ENCODE measurements at regions not wholly inside any gene's neighbourhood (a gene's known extent, or its start where the extent isn't known, plus 50 kb on each side); places are given as distances from the start of the nearest gene placed in this dataset.
"Not testable (repeated sequence)": the region's sequence is repeated elsewhere in the genome, so short reads cannot be mapped to it uniquely, and the experiment has no call there.

GRCh38 chr5:18403141-18403540, 768.9 kb downstream of the TAF11L14 start:
- no peak overlapping the region for H3K4me3 Mint-ChIP-seq
- no peak overlapping the region for H3K27ac Mint-ChIP-seq
- no peaks in the 10 kb centered on the region for H3K27me3 Mint-ChIP-seq
- H3K36me3 Mint-ChIP-seq: no peaks in the 10 kb centered on the region
- peaks cover 4% of the 10 kb centered on the region for H3K9me3 Mint-ChIP-seq
- H3K4me1 Mint-ChIP-seq (ENCODE audit: low read depth in 2 of 2): no peaks in the 10 kb centered on the region
- ATAC-seq (no peak), DNase-seq (ENCODE audit: low spot score) (no peak)

DNA sequence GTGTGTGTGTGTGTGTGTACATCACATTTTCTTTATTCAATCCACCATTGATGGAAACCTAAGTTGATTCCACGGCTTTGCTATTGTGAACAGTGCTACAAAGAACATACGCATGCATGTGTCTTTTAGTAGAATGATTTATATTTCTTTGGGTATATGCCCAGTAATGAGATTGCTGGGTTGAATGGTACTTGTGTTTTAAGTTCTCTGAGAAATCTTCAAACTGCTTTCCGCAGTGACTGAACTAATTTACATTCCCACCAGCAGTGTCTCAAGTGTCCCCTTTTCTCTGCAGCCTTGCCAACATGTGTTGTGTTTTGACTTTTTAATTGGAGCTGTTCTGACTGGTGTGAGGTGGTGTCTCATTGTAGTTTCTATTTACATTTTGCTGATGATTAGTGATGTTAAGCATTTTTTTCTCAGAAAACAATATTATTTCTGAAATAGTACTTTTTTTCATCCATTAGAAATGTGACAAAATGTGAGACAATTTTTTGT, 769.7 kb downstream of the TAF11L14 start:
- Mint-ChIP-seq H3K4me1 (ENCODE audit: low read depth in 2 of 2) (no peaks in the 10 kb centered on the region), H3K36me3 (no peaks in the 10 kb centered on the region), H3K27me3 (no peaks in the 10 kb centered on the region), H3K27ac (no peak overlapping the region), H3K9me3 (no peaks in the 10 kb centered on the region), H3K4me3 (no peak overlapping the region)
- ATAC-seq (no peak), DNase-seq (ENCODE audit: low spot score) (no peak)

GRCh38 chr5:18420711-18421110, 786.5 kb downstream of the TAF11L14 start:
- Mint-ChIP-seq H3K27me3 (no peaks in the 10 kb centered on the region), H3K27ac (no peak overlapping the region)

DNA sequence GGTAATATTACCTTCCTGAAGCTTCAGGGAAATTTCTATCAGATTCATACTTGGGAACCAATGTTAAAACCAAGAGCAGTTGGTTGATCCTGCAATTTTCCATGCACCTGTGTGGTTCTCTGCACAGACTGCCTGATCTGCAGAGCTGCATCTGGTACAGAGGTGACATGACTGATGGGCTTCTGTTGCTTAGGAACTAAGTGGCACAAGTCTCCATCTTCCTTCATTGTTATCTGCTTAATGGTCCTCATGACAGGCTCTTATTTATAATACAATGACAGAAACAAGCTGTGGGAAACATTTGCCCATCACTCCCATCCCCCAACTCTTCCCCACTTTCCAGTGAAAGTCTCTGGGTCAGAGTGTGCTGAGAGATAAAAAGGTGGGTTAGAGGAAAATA, 799.1 kb downstream of the TAF11L14 start:
- no peaks in the 10 kb centered on the region for H3K4me1 Mint-ChIP-seq (ENCODE audit: low read depth in 2 of 2)
- no peaks in the 10 kb centered on the region for H3K36me3 Mint-ChIP-seq
- H3K27ac Mint-ChIP-seq: no peak overlapping the region
- no peak overlapping the region for H3K4me3 Mint-ChIP-seq
- DNase-seq (ENCODE audit: low spot score) (no peak), ATAC-seq (no peak)
- peaks cover 8% of the 10 kb centered on the region for H3K9me3 Mint-ChIP-seq
- H3K27me3 Mint-ChIP-seq: no peaks in the 10 kb centered on the region

More at GRCh38 chr5:18420711-18421110, 786.5 kb downstream of the TAF11L14 start:
- no peak for DNase-seq (ENCODE audit: low spot score)
- peaks cover 13% of the 10 kb centered on the region for H3K9me3 Mint-ChIP-seq
- ATAC-seq: no peak
- H3K36me3 Mint-ChIP-seq: no peaks in the 10 kb centered on the region
- H3K4me1 Mint-ChIP-seq (ENCODE audit: low read depth in 2 of 2): no peaks in the 10 kb centered on the region
- no peak overlapping the region for H3K4me3 Mint-ChIP-seq

DNA sequence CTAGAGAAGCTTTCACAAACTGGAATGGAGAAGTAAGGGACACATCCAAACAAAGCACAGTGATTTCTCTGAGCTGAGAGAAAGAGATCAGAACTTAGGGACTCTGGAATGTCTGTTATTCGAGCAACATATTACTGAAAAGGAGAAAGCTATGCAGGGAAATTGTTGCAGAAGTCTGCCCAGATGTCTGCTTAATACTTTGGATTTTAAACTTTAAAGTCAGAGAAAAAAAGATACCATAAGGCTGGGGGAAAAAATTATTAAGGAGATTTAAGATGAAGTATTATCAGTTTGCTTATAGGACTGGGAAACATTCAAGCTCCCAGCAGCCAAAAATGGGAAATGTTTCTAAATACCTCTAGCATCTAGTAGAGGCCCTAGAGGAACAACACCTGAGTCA, 803.9 kb downstream of the TAF11L14 start:
- no peaks in the 10 kb centered on the region for H3K4me1 Mint-ChIP-seq (ENCODE audit: low read depth in 2 of 2)
- DNase-seq (ENCODE audit: low spot score) (no peak), ATAC-seq (no peak)
- no peak overlapping the region for H3K27ac Mint-ChIP-seq
- H3K9me3 Mint-ChIP-seq: no peaks in the 10 kb centered on the region
- H3K27me3 Mint-ChIP-seq: no peaks in the 10 kb centered on the region
- H3K36me3 Mint-ChIP-seq: no peaks in the 10 kb centered on the region
- H3K4me3 Mint-ChIP-seq: no peak overlapping the region

GRCh38 chr5:18455521-18455920, 821.3 kb downstream of the TAF11L14 start:
- Mint-ChIP-seq H3K9me3 (peaks cover 21% of the 10 kb centered on the region), H3K27me3 (no peaks in the 10 kb centered on the region), H3K36me3 (no peaks in the 10 kb centered on the region), H3K27ac (no peak overlapping the region), H3K4me1 (ENCODE audit: low read depth in 2 of 2) (no peaks in the 10 kb centered on the region), H3K4me3 (no peak overlapping the region)
- DNase-seq (ENCODE audit: low spot score) (no peak), ATAC-seq (no peak)

DNA sequence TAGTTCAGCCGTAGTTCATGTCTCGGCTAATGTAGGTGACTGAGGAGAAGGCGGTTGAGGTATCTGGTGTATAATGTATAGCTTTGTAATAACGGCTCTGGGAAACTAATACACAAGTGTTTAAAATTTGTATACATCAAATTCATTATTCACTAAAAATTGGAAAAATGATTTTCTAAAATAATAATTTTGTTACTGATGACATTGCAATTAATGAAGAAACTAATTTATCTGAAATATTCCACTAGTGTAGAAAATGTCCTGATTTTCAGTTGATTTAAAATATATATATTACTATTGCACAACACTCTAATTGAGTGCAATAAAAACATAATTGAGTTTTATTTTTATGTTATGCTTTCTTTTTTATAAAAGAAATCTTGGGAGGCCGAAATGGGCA, 823.0 kb downstream of the TAF11L14 start:
- no peaks in the 10 kb centered on the region for H3K36me3 Mint-ChIP-seq
- H3K27me3 Mint-ChIP-seq: no peaks in the 10 kb centered on the region
- H3K9me3 Mint-ChIP-seq: peaks cover 15% of the 10 kb centered on the region
- ATAC-seq: no peak
- no peaks in the 10 kb centered on the region for H3K4me1 Mint-ChIP-seq (ENCODE audit: low read depth in 2 of 2)
- H3K4me3 Mint-ChIP-seq: no peak overlapping the region
- no peak overlapping the region for H3K27ac Mint-ChIP-seq
- no peak for DNase-seq (ENCODE audit: low spot score)

DNA sequence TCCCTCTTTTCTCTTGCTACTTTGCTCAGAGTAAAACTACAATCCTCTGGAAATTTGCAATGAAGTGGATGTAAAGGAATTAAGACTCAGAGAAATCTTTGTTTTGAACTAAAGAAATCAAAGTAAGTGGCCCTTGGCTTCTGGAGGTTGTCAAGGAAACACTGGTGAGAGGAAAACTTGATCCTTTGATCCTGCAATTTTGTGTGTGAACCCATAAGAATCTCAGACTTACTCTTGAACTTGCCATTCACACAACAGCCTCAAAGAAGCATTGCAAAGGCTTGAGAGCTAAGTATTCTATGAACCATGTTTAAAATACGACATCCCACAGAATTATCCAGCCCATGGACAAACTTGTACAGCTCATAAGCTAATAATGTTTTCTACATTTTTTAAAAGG, 827.5 kb downstream of the TAF11L14 start:
- H3K27ac Mint-ChIP-seq: no peak overlapping the region
- H3K27me3 Mint-ChIP-seq: no peaks in the 10 kb centered on the region
- H3K9me3 Mint-ChIP-seq: peaks cover 8% of the 10 kb centered on the region
- H3K4me1 Mint-ChIP-seq (ENCODE audit: low read depth in 2 of 2): no peaks in the 10 kb centered on the region
- DNase-seq (ENCODE audit: low spot score) (no peak), ATAC-seq (no peak)
- no peak overlapping the region for H3K4me3 Mint-ChIP-seq
- no peaks in the 10 kb centered on the region for H3K36me3 Mint-ChIP-seq

DNA sequence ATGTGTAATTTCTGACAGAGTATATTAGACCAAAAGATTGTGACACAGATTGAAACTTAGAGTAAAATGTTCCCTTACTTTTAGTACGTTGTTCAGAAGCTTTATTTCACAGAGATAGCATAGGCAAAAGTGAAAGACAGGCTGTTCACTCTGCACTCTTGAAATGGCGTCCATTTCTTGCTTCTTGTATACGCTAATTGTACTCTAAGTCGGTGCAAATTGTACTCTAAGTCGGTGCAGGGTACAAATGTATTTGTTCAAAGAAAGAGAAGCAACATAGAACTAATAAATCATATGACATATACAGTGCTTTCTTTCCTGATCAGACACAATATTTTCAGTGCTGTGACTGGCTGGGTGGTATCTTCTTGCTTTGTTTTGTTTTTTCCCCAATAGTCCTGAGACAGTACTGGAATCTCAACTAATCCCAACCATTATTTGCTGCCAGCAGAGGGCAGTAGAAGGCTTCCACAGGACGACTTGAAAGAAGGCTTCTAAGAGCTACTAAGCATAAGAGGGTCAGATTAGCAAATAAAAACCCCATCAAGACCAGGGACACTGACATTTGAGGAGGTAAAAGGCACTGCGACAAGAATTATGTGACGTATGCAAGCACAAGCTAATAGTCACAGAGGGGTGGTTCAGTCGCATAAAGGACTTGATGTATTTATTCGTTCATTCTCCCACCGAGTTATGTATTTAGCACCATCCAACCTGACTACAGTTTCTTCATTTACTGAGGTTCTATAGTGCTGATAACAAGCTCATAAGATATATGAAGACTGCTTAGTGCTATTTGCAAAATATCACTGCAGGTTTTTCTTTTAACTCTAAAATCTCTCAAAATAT, 831.8 kb downstream of the TAF11L14 start:
- Mint-ChIP-seq H3K36me3 (no peaks in the 10 kb centered on the region), H3K4me3 (no peak overlapping the region), H3K27ac (no peak overlapping the region), H3K4me1 (ENCODE audit: low read depth in 2 of 2) (no peaks in the 10 kb centered on the region), H3K9me3 (peaks cover 2% of the 10 kb centered on the region), H3K27me3 (no peaks in the 10 kb centered on the region)
- no peak for DNase-seq (ENCODE audit: low spot score)
- ATAC-seq: no peak

DNA sequence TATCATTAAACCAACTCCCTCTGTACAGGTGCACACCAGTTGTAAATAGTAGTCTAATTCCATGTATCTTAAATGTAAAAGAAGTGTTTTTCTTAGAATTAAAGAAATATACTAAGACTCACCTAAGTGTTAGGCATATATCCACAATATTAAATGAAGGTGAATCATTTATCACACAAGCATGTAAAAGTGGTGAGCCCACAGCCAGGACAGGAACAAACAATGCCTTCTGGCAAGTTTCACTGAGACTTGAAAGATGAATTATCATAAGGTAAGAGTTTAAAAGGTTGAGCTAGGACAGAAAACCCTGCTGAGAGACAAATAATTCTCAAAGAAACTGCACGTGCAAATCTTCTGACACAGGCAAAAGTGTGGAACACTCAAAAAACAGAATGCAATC, 832.5 kb downstream of the TAF11L14 start:
- Mint-ChIP-seq H3K36me3 (no peaks in the 10 kb centered on the region), H3K4me1 (ENCODE audit: low read depth in 2 of 2) (no peaks in the 10 kb centered on the region), H3K27me3 (no peaks in the 10 kb centered on the region), H3K4me3 (no peak overlapping the region), H3K9me3 (peaks cover 2% of the 10 kb centered on the region), H3K27ac (no peak overlapping the region)
- DNase-seq (ENCODE audit: low spot score) (no peak), ATAC-seq (no peak)

GRCh38 chr5:18471791-18472190, 837.5 kb downstream of the TAF11L14 start:
- H3K4me1 Mint-ChIP-seq (ENCODE audit: low read depth in 2 of 2); H3K9me3 Mint-ChIP-seq; H3K36me3 Mint-ChIP-seq; H3K27me3 Mint-ChIP-seq; ATAC-seq; DNase-seq (ENCODE audit: low spot score); H3K4me3 Mint-ChIP-seq; H3K27ac Mint-ChIP-seq: not testable (repeated sequence)

GRCh38 chr5:18483451-18483850, 849.2 kb downstream of the TAF11L14 start:
- Mint-ChIP-seq H3K36me3 (no peaks in the 10 kb centered on the region), H3K4me1 (ENCODE audit: low read depth in 2 of 2) (no peaks in the 10 kb centered on the region), H3K27me3 (no peaks in the 10 kb centered on the region), H3K27ac (no peak overlapping the region), H3K9me3 (peaks cover 9% of the 10 kb centered on the region), H3K4me3 (no peak overlapping the region)
- DNase-seq (ENCODE audit: low spot score): no peak
- ATAC-seq: no peak

DNA sequence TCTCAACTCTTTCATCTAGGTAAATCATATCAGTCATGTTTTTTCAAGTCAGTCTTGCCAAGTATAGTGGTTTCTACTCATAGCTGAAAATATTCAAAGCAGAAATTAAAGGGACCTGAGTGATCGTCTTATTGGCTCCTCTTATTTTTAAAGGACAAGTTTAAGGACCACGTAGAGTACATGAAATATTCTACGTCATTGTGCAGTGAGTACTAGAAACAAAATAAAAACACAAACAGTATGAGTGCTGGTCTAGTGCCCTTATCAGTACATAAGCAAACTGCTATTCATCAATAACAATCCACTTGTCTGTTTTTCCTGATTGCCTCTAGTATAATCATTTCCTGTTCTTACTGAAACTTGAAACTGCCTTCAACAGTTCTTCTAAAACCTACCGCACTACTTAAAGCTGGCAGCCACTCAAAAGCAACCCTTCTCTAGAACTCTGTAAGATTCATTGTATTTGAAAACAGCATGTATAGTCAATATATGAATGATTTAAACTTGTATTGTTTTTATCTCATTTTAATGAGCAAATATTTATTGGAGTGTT, 853.7 kb downstream of the TAF11L14 start:
- ATAC-seq: no peak

DNA sequence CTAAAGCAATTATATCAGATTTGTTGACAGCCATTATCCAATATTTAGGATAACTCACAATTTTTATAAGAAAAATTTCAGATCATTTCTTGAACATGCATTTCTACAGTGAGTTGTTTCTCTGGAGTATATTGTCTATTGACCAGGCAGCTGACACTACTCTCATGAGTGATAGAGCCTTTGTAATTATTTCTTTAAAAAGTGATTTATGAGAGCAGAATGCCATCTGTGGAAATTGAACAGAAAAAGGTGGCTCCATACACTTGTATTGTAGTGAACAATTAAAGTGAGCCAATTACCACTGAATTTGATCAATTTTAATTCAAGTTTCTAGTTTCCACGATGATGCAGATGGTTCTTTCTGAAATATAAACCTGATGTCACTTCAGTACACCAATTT, 855.4 kb downstream of the TAF11L14 start:
- Mint-ChIP-seq H3K27ac (no peak overlapping the region), H3K9me3 (peaks cover 11% of the 10 kb centered on the region), H3K4me3 (no peak overlapping the region), H3K36me3 (no peaks in the 10 kb centered on the region), H3K27me3 (no peaks in the 10 kb centered on the region), H3K4me1 (ENCODE audit: low read depth in 2 of 2) (no peaks in the 10 kb centered on the region)
- no peak for DNase-seq (ENCODE audit: low spot score)
- no peak for ATAC-seq

More for the DNA sequence above, 853.7 kb downstream of the TAF11L14 start:
- no peak overlapping the region for H3K27ac Mint-ChIP-seq
- H3K4me1 Mint-ChIP-seq (ENCODE audit: low read depth in 2 of 2): no peaks in the 10 kb centered on the region
- no peaks in the 10 kb centered on the region for H3K36me3 Mint-ChIP-seq
- H3K9me3 Mint-ChIP-seq: peaks cover 15% of the 10 kb centered on the region
- DNase-seq (ENCODE audit: low spot score): no peak
- H3K27me3 Mint-ChIP-seq: no peaks in the 10 kb centered on the region
- H3K4me3 Mint-ChIP-seq: no peak overlapping the region

Measured in natural killer cell treated with Interleukin-12 subunit alpha and Interleukin-12 subunit beta and Interleukin-15 and Interleukin-18, amount 100 ng/mL, for 72 hours (primary cell).